PFSK-1 (cell line): ENCODE measurements at regions not wholly inside any gene's neighbourhood (a gene's known extent, or its start where the extent isn't known, plus 50 kb on each side); places are given as distances from the start of the nearest gene placed in this dataset.

Experiments used
- FOXP2 ChIP-seq: optimal IDR thresholded peaks from 2 replicates; pipeline ENCODE3; 2011; ENCODE audit warnings: borderline replicate concordance, control low read depth, inconsistent platforms; ENCODE audit not compliant: insufficient read depth; ENCODE audit errors: extremely low read length, extremely low read depth
- POLR2AphosphoS5 ChIP-seq: IDR thresholded peaks from 2 replicates; pipeline ENCODE4 v1.6.1; 2012; ENCODE audit warnings: low read depth, mild to moderate bottlenecking, control low read depth, low read length, moderate library complexity
- SIN3A ChIP-seq: IDR thresholded peaks from 2 replicates; pipeline ENCODE4 v1.6.1; 2012; ENCODE audit warnings: mild to moderate bottlenecking, low read length, moderate library complexity, borderline replicate concordance; ENCODE audit not compliant: insufficient read depth
- TAF1 ChIP-seq: IDR thresholded peaks from 2 replicates; pipeline ENCODE4 v1.6.1; 2012; ENCODE audit warnings: low read length, control low read depth, borderline replicate concordance; ENCODE audit not compliant: insufficient read depth
- TF ChIP-seq, protein P1 (sequence below), 2 experiments: IDR thresholded peaks; 2 replicates each; pipeline versions ENCODE4 v1.6.1 to v1.8.0; 2011 to 2012; ENCODE audit warnings: low read depth in 2 of 2, low read length in 2 of 2, control low read depth in 1 of 2, inconsistent platforms in 1 of 2, mild to moderate bottlenecking in 1 of 2, moderate library complexity in 1 of 2; ENCODE audit not compliant: insufficient read depth in 1 of 2

DNA sequence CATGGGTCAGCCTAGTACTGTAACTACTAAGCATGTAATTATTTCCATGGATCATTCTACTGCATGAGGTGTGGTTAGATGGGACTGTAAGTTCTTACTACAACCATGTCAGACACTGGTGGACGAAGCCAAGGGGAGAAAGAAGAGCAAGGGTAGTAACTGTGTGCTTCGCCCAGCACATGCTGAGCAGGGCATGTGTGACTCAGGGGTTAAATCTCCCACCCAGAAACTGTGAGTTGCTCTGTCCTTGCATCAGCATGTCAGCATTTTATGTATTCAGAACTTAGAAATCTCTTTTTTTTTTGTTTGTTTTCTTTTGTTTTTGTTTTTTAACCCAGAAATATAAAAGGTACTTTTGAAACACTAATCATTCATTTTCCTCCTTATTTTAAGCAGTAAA lies 436.6 kb upstream of the KLF12 start:
- TF ChIP-seq SIN3A (no peak), POLR2AphosphoS5 (no peak), FOXP2 (no peak), TAF1 (no peak)
- TF ChIP-seq, protein P1, sequence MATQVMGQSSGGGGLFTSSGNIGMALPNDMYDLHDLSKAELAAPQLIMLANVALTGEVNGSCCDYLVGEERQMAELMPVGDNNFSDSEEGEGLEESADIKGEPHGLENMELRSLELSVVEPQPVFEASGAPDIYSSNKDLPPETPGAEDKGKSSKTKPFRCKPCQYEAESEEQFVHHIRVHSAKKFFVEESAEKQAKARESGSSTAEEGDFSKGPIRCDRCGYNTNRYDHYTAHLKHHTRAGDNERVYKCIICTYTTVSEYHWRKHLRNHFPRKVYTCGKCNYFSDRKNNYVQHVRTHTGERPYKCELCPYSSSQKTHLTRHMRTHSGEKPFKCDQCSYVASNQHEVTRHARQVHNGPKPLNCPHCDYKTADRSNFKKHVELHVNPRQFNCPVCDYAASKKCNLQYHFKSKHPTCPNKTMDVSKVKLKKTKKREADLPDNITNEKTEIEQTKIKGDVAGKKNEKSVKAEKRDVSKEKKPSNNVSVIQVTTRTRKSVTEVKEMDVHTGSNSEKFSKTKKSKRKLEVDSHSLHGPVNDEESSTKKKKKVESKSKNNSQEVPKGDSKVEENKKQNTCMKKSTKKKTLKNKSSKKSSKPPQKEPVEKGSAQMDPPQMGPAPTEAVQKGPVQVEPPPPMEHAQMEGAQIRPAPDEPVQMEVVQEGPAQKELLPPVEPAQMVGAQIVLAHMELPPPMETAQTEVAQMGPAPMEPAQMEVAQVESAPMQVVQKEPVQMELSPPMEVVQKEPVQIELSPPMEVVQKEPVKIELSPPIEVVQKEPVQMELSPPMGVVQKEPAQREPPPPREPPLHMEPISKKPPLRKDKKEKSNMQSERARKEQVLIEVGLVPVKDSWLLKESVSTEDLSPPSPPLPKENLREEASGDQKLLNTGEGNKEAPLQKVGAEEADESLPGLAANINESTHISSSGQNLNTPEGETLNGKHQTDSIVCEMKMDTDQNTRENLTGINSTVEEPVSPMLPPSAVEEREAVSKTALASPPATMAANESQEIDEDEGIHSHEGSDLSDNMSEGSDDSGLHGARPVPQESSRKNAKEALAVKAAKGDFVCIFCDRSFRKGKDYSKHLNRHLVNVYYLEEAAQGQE (IDR thresholded peaks at IDR 0.05; ENCODE audit: insufficient read depth in 1 of 2, low read depth in 2 of 2, low read length in 2 of 2): no peak

DNA sequence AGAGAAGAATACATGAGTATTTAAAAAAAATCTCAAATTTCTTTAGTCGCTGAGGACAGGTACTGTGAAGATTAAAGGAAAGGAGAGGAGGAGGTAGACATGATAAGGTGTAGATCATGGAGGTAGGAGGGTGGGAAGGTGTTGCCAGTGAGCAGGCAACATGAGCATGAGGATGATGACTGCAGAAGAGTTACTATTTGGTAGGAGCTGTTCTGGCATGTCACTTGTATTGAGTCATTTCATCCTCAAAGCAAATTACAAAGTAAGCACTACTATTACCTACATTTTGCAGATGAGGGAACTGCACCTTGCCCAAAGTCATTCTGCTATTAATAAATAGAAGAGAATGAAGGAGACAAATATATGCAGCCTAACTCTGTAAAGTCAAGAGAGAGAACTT lies 435.8 kb upstream of the KLF12 start:
- no peak for TF ChIP-seq POLR2AphosphoS5
- TF ChIP-seq TAF1: no peak
- TF ChIP-seq, protein P1 (IDR thresholded peaks at IDR 0.05; ENCODE audit: insufficient read depth in 1 of 2, low read depth in 2 of 2, low read length in 2 of 2): no peak
- TF ChIP-seq FOXP2: no peak
- TF ChIP-seq SIN3A: no peak

DNA sequence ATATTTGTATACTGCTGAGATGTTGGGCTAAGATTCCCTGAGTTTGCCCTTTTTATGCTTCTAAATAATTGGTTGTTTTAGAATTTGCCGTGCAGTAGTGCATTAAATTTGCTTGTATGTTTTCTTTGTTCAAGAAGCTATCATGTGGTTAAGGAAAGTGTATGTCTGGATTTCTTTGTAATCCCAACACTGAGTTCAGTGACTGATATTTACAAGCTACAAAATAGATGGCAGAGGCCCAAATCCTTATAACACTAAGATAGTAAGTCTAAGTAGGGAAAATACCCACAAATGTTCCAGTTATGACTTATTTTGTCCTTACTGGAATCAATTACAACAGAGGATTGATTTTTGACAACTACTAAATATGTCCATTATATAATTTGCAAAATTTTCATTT lies 435.0 kb upstream of the KLF12 start:
- TF ChIP-seq, protein P1 (IDR thresholded peaks at IDR 0.05; ENCODE audit: insufficient read depth in 1 of 2, low read depth in 2 of 2, low read length in 2 of 2): no peak
- TF ChIP-seq FOXP2 (no peak), TAF1 (no peak), SIN3A (no peak), POLR2AphosphoS5 (no peak)

DNA sequence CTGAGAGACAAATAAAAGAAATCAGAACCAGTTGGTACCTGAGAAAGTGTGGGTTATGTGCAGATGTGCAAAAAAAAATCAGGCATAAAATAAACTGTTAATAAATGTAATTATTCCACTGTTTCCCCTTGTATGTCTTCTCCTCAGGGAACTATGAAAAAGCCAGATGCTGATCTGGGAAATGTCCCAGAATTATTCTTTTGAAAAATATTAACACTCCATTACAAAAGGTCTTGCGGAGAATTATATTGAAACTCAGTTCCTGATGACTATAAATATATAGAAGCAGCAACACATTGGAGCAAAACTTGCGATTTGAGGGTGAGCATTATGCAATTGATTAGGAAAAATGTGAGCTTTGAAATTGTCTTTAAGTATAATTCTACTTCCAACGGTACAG lies 433.3 kb upstream of the KLF12 start:
- no peak for TF ChIP-seq POLR2AphosphoS5
- TF ChIP-seq SIN3A: no peak
- TF ChIP-seq FOXP2: no peak

DNA sequence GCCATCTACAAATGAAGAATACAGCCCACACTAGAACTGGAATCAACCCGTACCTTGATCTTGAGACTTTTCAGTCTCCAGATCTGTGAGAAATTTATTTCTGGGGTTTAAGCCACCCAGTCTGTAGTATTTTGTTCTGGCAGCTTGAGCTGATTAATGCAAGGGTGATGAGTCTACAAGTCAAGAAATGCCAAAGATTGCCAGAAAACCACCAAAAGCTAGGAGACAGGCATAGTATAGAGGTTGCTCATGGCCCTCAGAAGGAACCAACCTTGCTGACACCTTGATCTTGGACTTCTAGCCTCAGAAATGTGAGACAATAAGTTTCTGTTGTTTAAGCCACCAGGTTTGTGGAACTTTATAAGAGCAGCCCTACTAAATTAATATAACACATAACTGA lies 428.2 kb upstream of the KLF12 start:
- TF ChIP-seq FOXP2 (no peak), TAF1 (no peak), SIN3A (no peak), POLR2AphosphoS5 (no peak)
- TF ChIP-seq, protein P1 (IDR thresholded peaks at IDR 0.05; ENCODE audit: insufficient read depth in 1 of 2, low read depth in 2 of 2, low read length in 2 of 2): no peak
